Activated CD8-positive, alpha-beta T cell treated with anti-CD3 and anti-CD28 coated beads, Interleukin-2, amount 10 ng/mL, durations not matched to agents 7 days and 5 days (primary cell): ENCODE measurements at regions not wholly inside any gene's neighbourhood (a gene's known extent, or its start where the extent isn't known, plus 50 kb on each side); places are given as distances from the start of the nearest gene placed in this dataset.
"Not testable (repeated sequence)": the region's sequence is repeated elsewhere in the genome, so short reads cannot be mapped to it uniquely, and the experiment has no call there.

Source experiments
- ATAC-seq: fragments of 150-1000 bp; cut with Tn5 transposase; one replicate; pipeline ENCODE4 v1.10.0; 2021; ENCODE audit warnings: moderate library complexity
- CTCF ChIA-PET: fragments of 350-600 bp; sonication (Branson Sonifier 250); formaldehyde crosslinking; loops from one replicate; lab custom pipeline; 2021; ENCODE audit warnings: antibody characterized with exemption; lab: Charles Lee
- POLR2A ChIA-PET: fragments of 350-600 bp; sonication (Branson Sonifier 250); formaldehyde crosslinking; loops from one replicate; lab custom pipeline; 2021; ENCODE audit warnings: antibody characterized with exemption; lab: Charles Lee
- DNase-seq: peaks from one replicate; pipeline ENCODE4 v3.0.0-alpha.2; 2020
- H3K27ac Mint-ChIP-seq: one replicate; pipeline ENCODE4 v1.8.0; 2021; ENCODE audit warnings: mild to moderate bottlenecking, mixed read lengths
- H3K27me3 Mint-ChIP-seq: one replicate; pipeline ENCODE4 v1.8.0; 2021; ENCODE audit warnings: low read depth, mixed read lengths
- H3K36me3 Mint-ChIP-seq: one replicate; pipeline ENCODE4 v1.8.0; 2021; ENCODE audit warnings: low read depth, mixed read lengths
- H3K4me1 Mint-ChIP-seq: one replicate; pipeline ENCODE4 v1.8.0; 2021; ENCODE audit warnings: low read depth, mixed read lengths
- H3K4me3 Mint-ChIP-seq: one replicate; pipeline ENCODE4 v1.8.0; 2021; ENCODE audit warnings: mild to moderate bottlenecking, mixed read lengths
- H3K9me3 Mint-ChIP-seq: one replicate; pipeline ENCODE4 v1.8.0; 2022; ENCODE audit warnings: mixed read lengths; ENCODE audit not compliant: insufficient read depth

GRCh38 chr17:31600144-31600543 lies 208.7 kb downstream of the RAB11FIP4 start:
- POLR2A ChIA-PET, H3K4me3 Mint-ChIP-seq, CTCF ChIA-PET, H3K36me3 Mint-ChIP-seq, H3K27me3 Mint-ChIP-seq, ATAC-seq, H3K4me1 Mint-ChIP-seq, H3K9me3 Mint-ChIP-seq, H3K27ac Mint-ChIP-seq, DNase-seq: not testable (repeated sequence)

GRCh38 chr17:31598921-31599571 lies 207.6 kb downstream of the RAB11FIP4 start:
- Mint-ChIP-seq H3K36me3 (no peaks in the 10 kb centered on the region), H3K4me3 (no peak overlapping the region), H3K4me1 (peaks cover 5% of the 10 kb centered on the region), H3K9me3 (no peaks in the 10 kb centered on the region), H3K27me3 (no peaks in the 10 kb centered on the region), H3K27ac (no peak overlapping the region)
- DNase-seq (no peak), ATAC-seq (no peak)
- ChIA-PET POLR2A (no interaction called here), CTCF (no interaction called here)

- ATAC-seq (no peak), DNase-seq (no peak)
- H3K27ac Mint-ChIP-seq = no peak overlapping the region
- no peak overlapping the region for H3K4me3 Mint-ChIP-seq
- H3K27me3 Mint-ChIP-seq = no peaks in the 10 kb centered on the region
- H3K36me3 Mint-ChIP-seq = no peaks in the 10 kb centered on the region
- ChIA-PET POLR2A (no interaction called here), CTCF (interaction anchor here (0.6 kb wide), 1 partner anchor 1745 kb away, joined by 3 read pairs; no protein-coding TSS in a partner anchor)
- H3K9me3 Mint-ChIP-seq = no peaks in the 10 kb centered on the region
- H3K4me1 Mint-ChIP-seq = peaks cover 5% of the 10 kb centered on the region
These were observed 206.9 kb downstream of the RAB11FIP4 start for GRCh38 chr17:31598399-31598782.

- ATAC-seq = no peak
- CTCF ChIA-PET = interaction anchor here (0.6 kb wide), 1 partner anchor 1744 kb away, joined by 3 read pairs; no protein-coding TSS in a partner anchor
- no peaks in the 10 kb centered on the region for H3K9me3 Mint-ChIP-seq
- no peak overlapping the region for H3K27ac Mint-ChIP-seq
- no peaks in the 10 kb centered on the region for H3K27me3 Mint-ChIP-seq
- no peaks in the 10 kb centered on the region for H3K36me3 Mint-ChIP-seq
- no peak for DNase-seq
- no peak overlapping the region for H3K4me3 Mint-ChIP-seq
- POLR2A ChIA-PET = no interaction called here
- H3K4me1 Mint-ChIP-seq = peaks cover 5% of the 10 kb centered on the region
These were observed 206.3 kb downstream of the RAB11FIP4 start for GRCh38 chr17:31597646-31598398.

GRCh38 chr17:31596382-31597323 lies 205.2 kb downstream of the RAB11FIP4 start:
- Mint-ChIP-seq H3K27me3 (no peaks in the 10 kb centered on the region), H3K4me3 (no peak overlapping the region), H3K27ac (no peak overlapping the region), H3K4me1 (peaks cover 5% of the 10 kb centered on the region), H3K9me3 (no peaks in the 10 kb centered on the region), H3K36me3 (no peaks in the 10 kb centered on the region)
- ChIA-PET POLR2A (no interaction called here), CTCF (no interaction called here)
- DNase-seq (no peak), ATAC-seq (no peak)

- POLR2A ChIA-PET = no interaction called here
- Mint-ChIP-seq H3K9me3 (no peaks in the 10 kb centered on the region), H3K36me3 (no peaks in the 10 kb centered on the region), H3K4me3 (no peak overlapping the region), H3K4me1 (peaks cover 5% of the 10 kb centered on the region), H3K27ac (no peak overlapping the region), H3K27me3 (no peaks in the 10 kb centered on the region)
- CTCF ChIA-PET = no interaction called here
- ATAC-seq (no peak), DNase-seq (no peak)
These were observed 204.3 kb downstream of the RAB11FIP4 start for GRCh38 chr17:31595666-31596381.

GRCh38 chr17:31595076-31595475 lies 203.6 kb downstream of the RAB11FIP4 start:
- no peaks in the 10 kb centered on the region for H3K27me3 Mint-ChIP-seq
- DNase-seq = no peak
- no peaks in the 10 kb centered on the region for H3K9me3 Mint-ChIP-seq
- H3K36me3 Mint-ChIP-seq = no peaks in the 10 kb centered on the region
- no peak overlapping the region for H3K4me3 Mint-ChIP-seq
- CTCF ChIA-PET = no interaction called here
- ATAC-seq = no peak
- H3K4me1 Mint-ChIP-seq = peaks cover 5% of the 10 kb centered on the region
- POLR2A ChIA-PET = no interaction called here
- no peak overlapping the region for H3K27ac Mint-ChIP-seq

- Mint-ChIP-seq H3K4me1 (peaks cover 5% of the 10 kb centered on the region), H3K36me3 (no peaks in the 10 kb centered on the region), H3K4me3 (no peak overlapping the region), H3K27me3 (no peaks in the 10 kb centered on the region), H3K27ac (no peak overlapping the region), H3K9me3 (no peaks in the 10 kb centered on the region)
- CTCF ChIA-PET = no interaction called here
- no peak for DNase-seq
- no peak for ATAC-seq
- POLR2A ChIA-PET = no interaction called here
These were observed 202.9 kb downstream of the RAB11FIP4 start for GRCh38 chr17:31594416-31594815.

- Mint-ChIP-seq H3K27ac (no peak overlapping the region), H3K9me3 (no peaks in the 10 kb centered on the region), H3K27me3 (no peaks in the 10 kb centered on the region), H3K36me3 (no peaks in the 10 kb centered on the region), H3K4me1 (peaks cover 5% of the 10 kb centered on the region), H3K4me3 (no peak overlapping the region)
- no peak for ATAC-seq
- DNase-seq = no peak
- POLR2A ChIA-PET = interaction anchor here (0.5 kb wide), 1 partner anchor 238 kb away, joined by 4 read pairs; no protein-coding TSS in a partner anchor
- CTCF ChIA-PET = no interaction called here
These were observed 202.3 kb downstream of the RAB11FIP4 start for GRCh38 chr17:31593806-31594205.

GRCh38 chr17:31591924-31592323 lies 200.4 kb downstream of the RAB11FIP4 start:
- Mint-ChIP-seq H3K36me3 (no peaks in the 10 kb centered on the region), H3K9me3 (no peaks in the 10 kb centered on the region)
- CTCF ChIA-PET = no interaction called here

GRCh38 chr17:31588512-31588911 lies 197.0 kb downstream of the RAB11FIP4 start:
- ATAC-seq (no peak), DNase-seq (no peak)
- Mint-ChIP-seq H3K9me3 (no peaks in the 10 kb centered on the region), H3K36me3 (no peaks in the 10 kb centered on the region), H3K4me1 (no peaks in the 10 kb centered on the region), H3K27ac (no peak overlapping the region), H3K27me3 (no peaks in the 10 kb centered on the region), H3K4me3 (no peak overlapping the region)
- ChIA-PET POLR2A (no interaction called here), CTCF (interaction anchor here (2.1 kb wide), 1 partner anchor 254 kb away, joined by 4 read pairs; no protein-coding TSS in a partner anchor)

More at GRCh38 chr17:31591924-31592323, 200.4 kb downstream of the RAB11FIP4 start:
- POLR2A ChIA-PET = no interaction called here
- no peaks in the 10 kb centered on the region for H3K27me3 Mint-ChIP-seq
- no peak overlapping the region for H3K4me3 Mint-ChIP-seq
- ATAC-seq (no peak), DNase-seq (no peak)
- no peak overlapping the region for H3K27ac Mint-ChIP-seq
- H3K4me1 Mint-ChIP-seq = peaks cover 4% of the 10 kb centered on the region
